ENCODE measurements at regions not wholly inside any gene's neighbourhood (a gene's known extent, or its start where the extent isn't known, plus 50 kb on each side); places are given as distances from the start of the nearest gene placed in this dataset.

DNA sequence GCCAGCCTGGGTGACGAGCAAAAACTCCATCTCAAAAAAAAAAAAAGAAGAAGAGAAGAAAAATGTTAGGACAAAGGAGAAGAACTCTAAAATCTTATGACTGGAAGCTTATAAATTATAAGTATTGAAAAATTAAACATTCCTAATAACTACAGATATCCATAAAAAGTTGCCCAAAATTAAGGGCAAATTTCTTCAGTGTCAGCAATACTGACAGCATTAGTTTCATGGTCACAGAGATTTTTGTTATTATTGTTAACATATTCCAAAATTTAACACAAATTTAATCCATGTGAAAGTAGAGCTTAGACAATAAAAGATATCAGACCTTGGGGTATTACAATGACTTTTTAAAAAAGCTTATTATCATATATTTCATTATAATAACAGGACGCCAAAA lies 74.1 kb downstream of the NR2F2 start:
- TF ChIP-seq, protein P1, sequence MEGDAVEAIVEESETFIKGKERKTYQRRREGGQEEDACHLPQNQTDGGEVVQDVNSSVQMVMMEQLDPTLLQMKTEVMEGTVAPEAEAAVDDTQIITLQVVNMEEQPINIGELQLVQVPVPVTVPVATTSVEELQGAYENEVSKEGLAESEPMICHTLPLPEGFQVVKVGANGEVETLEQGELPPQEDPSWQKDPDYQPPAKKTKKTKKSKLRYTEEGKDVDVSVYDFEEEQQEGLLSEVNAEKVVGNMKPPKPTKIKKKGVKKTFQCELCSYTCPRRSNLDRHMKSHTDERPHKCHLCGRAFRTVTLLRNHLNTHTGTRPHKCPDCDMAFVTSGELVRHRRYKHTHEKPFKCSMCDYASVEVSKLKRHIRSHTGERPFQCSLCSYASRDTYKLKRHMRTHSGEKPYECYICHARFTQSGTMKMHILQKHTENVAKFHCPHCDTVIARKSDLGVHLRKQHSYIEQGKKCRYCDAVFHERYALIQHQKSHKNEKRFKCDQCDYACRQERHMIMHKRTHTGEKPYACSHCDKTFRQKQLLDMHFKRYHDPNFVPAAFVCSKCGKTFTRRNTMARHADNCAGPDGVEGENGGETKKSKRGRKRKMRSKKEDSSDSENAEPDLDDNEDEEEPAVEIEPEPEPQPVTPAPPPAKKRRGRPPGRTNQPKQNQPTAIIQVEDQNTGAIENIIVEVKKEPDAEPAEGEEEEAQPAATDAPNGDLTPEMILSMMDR (CRISPR knock-in tag; IDR thresholded peaks at IDR 0.05): no peak
- TF ChIP-seq JUND (CRISPR knock-in tag; IDR thresholded peaks at IDR 0.05): no peak
- no peak for TF ChIP-seq ZNF503 (CRISPR knock-in tag; IDR thresholded peaks at IDR 0.05)
- TF ChIP-seq POLR2AphosphoS5 (IDR thresholded peaks at IDR 0.05; ENCODE audit: low read depth, low read length): no peak
- no peak for TF ChIP-seq ZNF768 (CRISPR knock-in tag; IDR thresholded peaks at IDR 0.05)
- no peak for TF ChIP-seq ISX (CRISPR knock-in tag; conservative IDR thresholded peaks at IDR 0.05)
- TF ChIP-seq TAF1 (CRISPR knock-in tag; IDR thresholded peaks at IDR 0.05): no peak
- TF ChIP-seq, protein P2, sequence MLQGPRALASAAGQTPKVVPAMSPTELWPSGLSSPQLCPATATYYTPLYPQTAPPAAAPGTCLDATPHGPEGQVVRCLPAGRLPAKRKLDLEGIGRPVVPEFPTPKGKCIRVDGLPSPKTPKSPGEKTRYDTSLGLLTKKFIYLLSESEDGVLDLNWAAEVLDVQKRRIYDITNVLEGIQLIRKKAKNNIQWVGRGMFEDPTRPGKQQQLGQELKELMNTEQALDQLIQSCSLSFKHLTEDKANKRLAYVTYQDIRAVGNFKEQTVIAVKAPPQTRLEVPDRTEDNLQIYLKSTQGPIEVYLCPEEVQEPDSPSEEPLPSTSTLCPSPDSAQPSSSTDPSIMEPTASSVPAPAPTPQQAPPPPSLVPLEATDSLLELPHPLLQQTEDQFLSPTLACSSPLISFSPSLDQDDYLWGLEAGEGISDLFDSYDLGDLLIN (CRISPR knock-in tag; IDR thresholded peaks at IDR 0.05; ENCODE audit: borderline replicate concordance): no peak
- no peak for TF ChIP-seq ZNF510 (CRISPR knock-in tag; IDR thresholded peaks at IDR 0.05; ENCODE audit: low read depth)
- TF ChIP-seq BRCA1 (CRISPR knock-in tag; IDR thresholded peaks at IDR 0.05): no peak
- TF ChIP-seq RFX3 (CRISPR knock-in tag; IDR thresholded peaks at IDR 0.05): no peak
- TF ChIP-seq HNF4A (CRISPR knock-in tag; IDR thresholded peaks at IDR 0.05): no peak

Data from HepG2 (cell line).